Psoas muscle (tissue), 7 donors: ENCODE measurements at regions not wholly inside any gene's neighbourhood (a gene's known extent, or its start where the extent isn't known, plus 50 kb on each side); places are given as distances from the start of the nearest gene placed in this dataset.
A peak's percentile ranks its signal among the peaks of the same experiment; 100 is the strongest.
"Not testable (repeated sequence)": the region's sequence is repeated elsewhere in the genome, so short reads cannot be mapped to it uniquely, and the experiment has no call there.

Experiments
- ATAC-seq, 4 donors: fragments of 200-7000 bp; cut with Tn5 transposase; one replicate each; pipeline ENCODE4 v1.9.1; 2020; ENCODE audit warnings: moderate library complexity in 3 of 4, mild to moderate bottlenecking in 2 of 4
- DNase-seq, 2 donors: peaks; one replicate each; pipeline ENCODE4 v3.0.0-alpha.2; 2020
- H3K27ac ChIP-seq: fragments of 200-600 bp; one replicate; pipeline ENCODE4 v1.8.0; 2022
- H3K27me3 ChIP-seq, 3 donors: fragments of 200-600 bp in 1 of 3; one replicate each; pipeline versions ENCODE4 v1.6.1 to v1.8.0; 2013 to 2022; ENCODE audit warnings: low read length in 2 of 3, mild to moderate bottlenecking in 2 of 3, moderate library complexity in 1 of 3; ENCODE audit not compliant: insufficient read depth in 3 of 3
- H3K36me3 ChIP-seq, 2 donors: fragments of 200-600 bp in 1 of 2; one replicate each; pipeline versions ENCODE4 v1.6.1 to v1.8.0; 2013 to 2022; ENCODE audit warnings: low read depth in 1 of 2, mild to moderate bottlenecking in 1 of 2, moderate library complexity in 1 of 2; ENCODE audit not compliant: insufficient read depth in 1 of 2
- H3K4me1 ChIP-seq: fragments of 200-600 bp; one replicate; pipeline ENCODE4 v1.8.0; 2022
- H3K4me3 ChIP-seq: fragments of 200-600 bp; one replicate; pipeline ENCODE4 v1.8.0; 2022; ENCODE audit warnings: mild to moderate bottlenecking
- H3K9me3 ChIP-seq: fragments of 200-600 bp; one replicate; pipeline ENCODE4 v1.8.0; 2022
- WGBS, 3 donors: extraction: QIAGEN DNeasy Blood & Tissue Kit; methylation state at CpG; one replicate each; pipeline versions ENCODE4 v1.1.6 to v1.1.7; 2013; 5-methylcytosine and 5-hydroxymethylcytosine counted together
- intact Hi-C, 2 donors: fragments of 100-400 bp; cut with DNase I; formaldehyde crosslinking; loops; one replicate each; pipeline versions ENCODE4 v1.11.0 to v1.14.2; 2022
- TF ChIP-seq, protein P1 (sequence below): fragments of 200-600 bp; IDR thresholded peaks from one replicate; pipeline ENCODE4 v1.8.0; 2022; ENCODE audit warnings: antibody characterized with exemption
- donor health status: healthy with polysubstance abuse.
- donor health status: DM: no; HTN: no; CAD: no; lungs with moderate emphysema.
- donor health status: Bipolar disorder and iron deficiency.
- donor health status: healthy.
- donor health status: DM: yes; HTN: yes; CAD: no.
- donor health status: DM: no; HTN: no; CAD: no.
- donor health status: DM: yes; HTN: yes; CAD: no.

GRCh38 chr1:76687307-76688175, 179.7 kb upstream of the ST6GALNAC5 start:
- TF ChIP-seq, protein P1, sequence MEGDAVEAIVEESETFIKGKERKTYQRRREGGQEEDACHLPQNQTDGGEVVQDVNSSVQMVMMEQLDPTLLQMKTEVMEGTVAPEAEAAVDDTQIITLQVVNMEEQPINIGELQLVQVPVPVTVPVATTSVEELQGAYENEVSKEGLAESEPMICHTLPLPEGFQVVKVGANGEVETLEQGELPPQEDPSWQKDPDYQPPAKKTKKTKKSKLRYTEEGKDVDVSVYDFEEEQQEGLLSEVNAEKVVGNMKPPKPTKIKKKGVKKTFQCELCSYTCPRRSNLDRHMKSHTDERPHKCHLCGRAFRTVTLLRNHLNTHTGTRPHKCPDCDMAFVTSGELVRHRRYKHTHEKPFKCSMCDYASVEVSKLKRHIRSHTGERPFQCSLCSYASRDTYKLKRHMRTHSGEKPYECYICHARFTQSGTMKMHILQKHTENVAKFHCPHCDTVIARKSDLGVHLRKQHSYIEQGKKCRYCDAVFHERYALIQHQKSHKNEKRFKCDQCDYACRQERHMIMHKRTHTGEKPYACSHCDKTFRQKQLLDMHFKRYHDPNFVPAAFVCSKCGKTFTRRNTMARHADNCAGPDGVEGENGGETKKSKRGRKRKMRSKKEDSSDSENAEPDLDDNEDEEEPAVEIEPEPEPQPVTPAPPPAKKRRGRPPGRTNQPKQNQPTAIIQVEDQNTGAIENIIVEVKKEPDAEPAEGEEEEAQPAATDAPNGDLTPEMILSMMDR: no peak
- Histone ChIP-seq H3K36me3 (no peaks in the 10 kb centered on the region), H3K4me1 (no peaks in the 10 kb centered on the region), H3K4me3 (no peak overlapping the region), H3K9me3 (no peaks in the 10 kb centered on the region), H3K27me3 (no peaks in the 10 kb centered on the region), H3K27ac (no peak overlapping the region)
- 45 to 48% (median 47%) methylated on average over 6 of the region's 6 CpGs for WGBS, 3 donors
- no peak for DNase-seq
- intact Hi-C loops: no loop called here
- no peak for ATAC-seq

GRCh38 chr1:76690766-76691165, 176.5 kb upstream of the ST6GALNAC5 start:
- ATAC-seq (no peak), DNase-seq (no peak)
- Histone ChIP-seq H3K27me3 (no peaks in the 10 kb centered on the region), H3K9me3 (no peaks in the 10 kb centered on the region), H3K4me3 (no peak overlapping the region), H3K36me3 (no peaks in the 10 kb centered on the region), H3K27ac (no peak overlapping the region), H3K4me1 (no peaks in the 10 kb centered on the region)
- 66 to 68% (median 66%) methylated on average over 3 of the region's 3 CpGs for WGBS, 3 donors
- intact Hi-C loops: no loop called here
- TF ChIP-seq, protein P1: no peak

GRCh38 chr1:76695535-76695934, 171.7 kb upstream of the ST6GALNAC5 start:
- Histone ChIP-seq H3K9me3 (no peaks in the 10 kb centered on the region), H3K36me3 (no peaks in the 10 kb centered on the region), H3K27ac (no peak overlapping the region), H3K27me3 (no peaks in the 10 kb centered on the region), H3K4me1 (no peaks in the 10 kb centered on the region), H3K4me3 (no peak overlapping the region)
- DNase-seq (no peak), ATAC-seq (no peak)
- TF ChIP-seq, protein P1: no peak
- 37 to 45% (median 42%) methylated on average over 2 of the region's 2 CpGs for WGBS, 3 donors
- intact Hi-C loops: no loop called here

DNA sequence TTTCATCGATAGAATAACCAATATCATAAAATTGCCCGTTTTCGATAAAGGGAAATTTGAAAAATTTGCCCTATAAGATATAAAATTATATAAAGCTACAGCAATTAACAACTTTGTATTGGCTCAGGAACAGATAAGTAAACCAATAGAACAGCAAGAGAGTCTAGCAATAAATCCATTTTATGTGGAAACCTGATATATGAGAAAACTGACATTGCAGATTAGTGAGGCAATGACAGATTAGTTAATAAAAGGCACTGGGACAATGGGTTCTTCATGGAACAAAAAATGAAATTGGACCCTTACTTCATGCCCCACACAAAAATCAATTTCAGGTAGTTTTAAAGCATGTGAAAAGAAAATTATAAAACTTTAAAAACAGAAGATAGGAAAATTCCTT, 169.9 kb upstream of the ST6GALNAC5 start:
- DNase-seq: no peak
- Histone ChIP-seq H3K36me3 (no peaks in the 10 kb centered on the region), H3K4me1 (no peaks in the 10 kb centered on the region), H3K9me3 (no peaks in the 10 kb centered on the region), H3K27ac (no peak overlapping the region), H3K27me3 (no peaks in the 10 kb centered on the region), H3K4me3 (no peak overlapping the region)
- intact Hi-C loops: no loop called here
- ATAC-seq: no peak
- 95 to 98% (median 96%) methylated on average over 3 of the region's 3 CpGs for WGBS, 3 donors
- TF ChIP-seq, protein P1: no peak

- H3K36me3 ChIP-seq, H3K4me1 ChIP-seq, H3K9me3 ChIP-seq, ATAC-seq, H3K4me3 ChIP-seq, H3K27ac ChIP-seq, H3K27me3 ChIP-seq, intact Hi-C loops: not testable (repeated sequence)
- DNase-seq: peak in 1 of 2 donors; percentile 46
- WGBS, 3 donors: 96 to 98% (median 97%) methylated on average over 21 of the region's 21 CpGs
Measured at GRCh38 chr1:76699646-76700045, 167.6 kb upstream of the ST6GALNAC5 start.

DNA sequence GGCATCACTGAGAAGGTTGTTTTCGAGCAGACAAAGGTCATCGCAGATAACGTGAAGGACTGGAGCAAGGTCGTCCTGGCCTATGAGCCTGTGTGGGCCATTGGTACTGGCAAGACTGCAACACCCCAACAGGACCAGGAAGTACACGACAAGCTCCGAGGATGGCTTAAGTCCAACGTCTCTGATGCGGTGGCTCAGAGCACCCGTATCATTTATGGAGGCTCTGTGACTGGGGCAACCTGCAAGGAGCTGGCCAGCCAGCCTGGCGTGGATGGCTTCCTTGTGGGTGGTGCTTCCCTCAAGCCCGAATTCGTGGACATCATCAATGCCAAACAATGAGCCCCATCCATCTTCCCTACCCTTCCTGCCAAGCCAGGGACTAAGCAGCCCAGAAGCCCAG, 167.1 kb upstream of the ST6GALNAC5 start:
- H3K4me1 ChIP-seq, H3K27me3 ChIP-seq, ATAC-seq, H3K4me3 ChIP-seq, H3K9me3 ChIP-seq, H3K27ac ChIP-seq, DNase-seq, intact Hi-C loops, H3K36me3 ChIP-seq: not testable (repeated sequence)
- WGBS, 3 donors: 88 to 91% (median 91%) methylated on average over 12 of the region's 12 CpGs
